ENCODE measurements at regions not wholly inside any gene's neighbourhood (a gene's known extent, or its start where the extent isn't known, plus 50 kb on each side); places are given as distances from the start of the nearest gene placed in this dataset.

GRCh38 chr3:30547716-30548115, 58.7 kb upstream of the TGFBR2 start:
- H3K9me3 Mint-ChIP-seq = peaks cover 16% of the 10 kb centered on the region; the same call in 2 of the 3 replicates
- no peaks in the 10 kb centered on the region for H4K20me1 ChIP-seq (replicated peaks; ENCODE audit: insufficient read depth)
- no peaks in the 10 kb centered on the region for H3K27me3 ChIP-seq (ENCODE audit: insufficient read depth)
- H3K4me2 ChIP-seq = no peak overlapping the region
- TF ChIP-seq NANOG (IDR thresholded peaks at IDR 0.05; ENCODE audit: borderline replicate concordance) (no peak), EZH2 (IDR thresholded peaks at IDR 0.05; ENCODE audit: low read depth, unreplicated experiment) (no peak)
- H3K4me3 ChIP-seq = no peak overlapping the region
- DNase-seq (ENCODE audit: low spot score) (no peak), ATAC-seq (no peak)
- no peaks in the 10 kb centered on the region for H3K79me2 ChIP-seq (replicated peaks; ENCODE audit: insufficient read depth)
- H3F3A ChIP-seq (replicated peaks; ENCODE audit: low read depth) = peaks cover 4% of the 10 kb centered on the region; the same call in 1 of the 2 replicates
- no peak overlapping the region; the same call in 1 of the 2 replicates for H3K27ac ChIP-seq (ENCODE audit: low read depth)
- H3K4me3 Mint-ChIP-seq = no peak overlapping the region
- peaks cover 6% of the 10 kb centered on the region for H3K27me3 Mint-ChIP-seq (ENCODE audit: insufficient read depth, low read depth, poor library complexity)
- peaks cover 10% of the 10 kb centered on the region for H3K9me2 ChIP-seq (ENCODE audit: insufficient read depth)
- H3K36me3 ChIP-seq (ENCODE audit: insufficient read depth) = no peaks in the 10 kb centered on the region
- peaks cover 38% of the 10 kb centered on the region for H3K4me1 ChIP-seq (ENCODE audit: insufficient read depth)
- no peak overlapping the region for H3K27ac Mint-ChIP-seq
- H3K4me1 Mint-ChIP-seq = peaks cover 46% of the 10 kb centered on the region
- H3K36me3 Mint-ChIP-seq (ENCODE audit: low read depth) = peaks cover 23% of the 10 kb centered on the region
- H2AFZ ChIP-seq = no peak overlapping the region

- H3K27me3 ChIP-seq (ENCODE audit: insufficient read depth) = no peaks in the 10 kb centered on the region
- peaks cover 4% of the 10 kb centered on the region; the same call in 1 of the 2 replicates for H3F3A ChIP-seq (replicated peaks; ENCODE audit: low read depth)
- H3K4me2 ChIP-seq = peak overlapping the region; percentile 10; the same call in 1 of the 2 replicates
- peaks cover 6% of the 10 kb centered on the region for H3K27me3 Mint-ChIP-seq (ENCODE audit: insufficient read depth, low read depth, poor library complexity)
- peak; percentile 59 for DNase-seq (ENCODE audit: low spot score)
- ATAC-seq = peak; percentile 70
- peaks cover 16% of the 10 kb centered on the region; the same call in 2 of the 3 replicates for H3K9me3 Mint-ChIP-seq
- H3K79me2 ChIP-seq (replicated peaks; ENCODE audit: insufficient read depth) = no peaks in the 10 kb centered on the region
- peaks cover 19% of the 10 kb centered on the region for H3K36me3 Mint-ChIP-seq (ENCODE audit: low read depth)
- peaks cover 45% of the 10 kb centered on the region for H3K4me1 ChIP-seq (ENCODE audit: insufficient read depth)
- H3K9me2 ChIP-seq (ENCODE audit: insufficient read depth) = peaks cover 10% of the 10 kb centered on the region; the same call in 1 of the 2 replicates
- H3K36me3 ChIP-seq (ENCODE audit: insufficient read depth) = no peaks in the 10 kb centered on the region
- peaks cover 51% of the 10 kb centered on the region for H3K4me1 Mint-ChIP-seq
- H3K27ac Mint-ChIP-seq = peak overlapping the region; percentile 81
- H3K4me3 Mint-ChIP-seq = no peak overlapping the region
- peak overlapping the region; percentile 94 for H3K27ac ChIP-seq (ENCODE audit: low read depth)
- no peak overlapping the region for H3K4me3 ChIP-seq
- TF ChIP-seq ZNF114 (CRISPR knock-in tag; IDR thresholded peaks at IDR 0.05) (no peak), ZNF462 (CRISPR knock-in tag; IDR thresholded peaks at IDR 0.05) (no peak), JUNB (IDR thresholded peaks at IDR 0.05; ENCODE audit: unreplicated experiment) (no peak), ZNF331 (CRISPR knock-in tag; IDR thresholded peaks at IDR 0.05; ENCODE audit: low read depth) (no peak), STAT1 (IDR thresholded peaks at IDR 0.05; ENCODE audit: unreplicated experiment) (no peak), REST (IDR thresholded peaks at IDR 0.05; ENCODE audit: unreplicated experiment) (no peak), EZH2phosphoT487 (IDR thresholded peaks at IDR 0.05; ENCODE audit: unreplicated experiment) (no peak)
- H2AFZ ChIP-seq = no peak overlapping the region
- H4K20me1 ChIP-seq (replicated peaks; ENCODE audit: insufficient read depth) = no peaks in the 10 kb centered on the region
Measured at GRCh38 chr3:30548600-30548999, 57.8 kb upstream of the TGFBR2 start.

Data from GM23338 (cell line).